ENCODE measurements at regions not wholly inside any gene's neighbourhood (a gene's known extent, or its start where the extent isn't known, plus 50 kb on each side); places are given as distances from the start of the nearest gene placed in this dataset.

- H3K4me1 Mint-ChIP-seq, result peaks cover 0 to 3% of the 10 kb centered on the region in 2 donors
- peaks cover 0 to 2% (median 0%) of the 10 kb centered on the region in 6 donors for H3K9me3 Mint-ChIP-seq
- DNase-seq, result no peak
- H3K4me3 Mint-ChIP-seq, result no peak overlapping the region
- no peak overlapping the region for H3K27ac Mint-ChIP-seq
- peaks cover 0 to 9% (median 6%) of the 10 kb centered on the region in 3 donors for H3K27me3 Mint-ChIP-seq (ENCODE audit: low read depth in 3 of 3)
- H3K36me3 Mint-ChIP-seq, result no peaks in the 10 kb centered on the region
These were observed 125.7 kb downstream of the BARX1 start for GRCh38 chr9:93829271-93830011.

DNA sequence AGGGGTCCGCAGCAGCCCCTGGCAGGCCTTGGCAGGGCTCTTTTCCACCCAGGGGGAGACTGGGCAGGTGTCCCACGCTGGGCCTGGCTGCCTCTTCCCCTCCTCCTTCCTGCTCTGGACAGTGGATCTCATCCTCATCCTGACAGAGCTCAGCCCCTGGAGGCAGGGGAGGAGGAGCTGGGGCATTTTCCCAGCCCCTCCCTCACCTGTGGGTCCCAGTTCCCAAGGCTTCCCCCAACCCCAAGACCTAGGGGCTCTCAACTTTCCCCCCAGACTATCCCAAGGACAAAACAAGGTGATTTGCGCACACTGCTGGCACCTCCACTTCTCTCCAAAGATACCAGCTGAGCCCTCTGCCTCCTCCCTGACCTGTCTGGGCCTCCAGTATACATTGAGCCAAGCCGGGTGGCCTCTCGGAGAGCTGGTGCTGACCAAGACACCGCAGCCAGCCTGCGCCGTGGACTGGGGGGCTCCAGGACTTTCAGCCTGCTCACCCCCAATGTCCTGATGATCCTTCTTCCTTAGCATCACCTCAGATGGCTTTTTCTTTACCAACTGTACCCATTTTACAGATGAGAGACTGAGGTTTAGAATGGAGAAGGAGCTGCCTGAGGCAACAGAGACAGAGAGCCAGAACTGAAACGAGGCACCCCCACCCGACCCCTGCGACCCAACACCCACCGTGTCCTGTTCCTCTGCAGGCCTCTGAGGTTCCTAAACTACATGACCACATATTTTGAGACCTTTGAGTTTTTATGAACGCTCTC is 126.6 kb downstream of the BARX1 start:
- H3K4me3 Mint-ChIP-seq, result no peak overlapping the region

DNA sequence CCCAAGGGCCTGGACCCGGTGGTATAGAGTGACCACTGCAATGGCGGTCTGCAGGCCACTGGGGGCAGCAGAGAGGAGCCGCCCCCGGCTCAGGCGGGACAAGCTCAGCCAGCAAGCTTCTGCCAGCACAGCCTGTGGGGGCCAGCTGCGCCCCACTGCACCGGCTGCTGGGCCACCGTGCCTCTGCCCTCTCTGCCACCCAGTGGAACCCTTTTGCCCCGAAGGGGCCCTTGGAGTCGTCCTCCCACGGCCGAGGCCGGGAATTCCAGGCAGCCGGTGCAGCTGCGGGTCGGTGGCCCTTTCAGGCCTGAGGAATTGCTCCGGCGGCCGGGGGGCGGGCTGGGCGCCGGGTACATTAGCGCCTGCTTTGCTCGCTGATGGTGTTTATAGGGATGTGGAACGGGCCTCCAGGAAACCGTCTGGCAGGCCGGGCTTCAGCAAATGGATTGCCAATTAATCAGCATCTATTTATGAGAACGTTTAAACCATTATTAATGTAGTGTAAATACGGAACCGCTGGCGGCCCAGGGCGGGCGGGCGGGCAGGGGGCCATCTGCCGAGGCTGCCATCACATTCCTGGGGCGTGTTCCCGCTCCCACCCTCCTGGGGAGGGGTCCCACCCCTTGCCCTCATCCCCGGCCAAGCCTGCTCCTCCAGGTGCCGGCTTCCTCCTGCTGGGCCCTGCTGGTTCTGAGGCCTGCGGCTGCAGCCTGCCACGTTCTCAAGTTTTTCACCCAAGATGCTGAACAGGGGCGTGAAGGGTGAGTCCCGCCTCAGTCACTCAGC is 127.4 kb downstream of the BARX1 start:
- H3K27me3 Mint-ChIP-seq (ENCODE audit: low read depth in 3 of 3), result peaks cover 4 to 9% (median 7%) of the 10 kb centered on the region in 3 donors
- peak in 2 of 3 donors; percentile 10 to 15 for DNase-seq
- H3K4me3 Mint-ChIP-seq, result no peak overlapping the region
- peaks cover 0 to 2% (median 0%) of the 10 kb centered on the region in 6 donors for H3K9me3 Mint-ChIP-seq
- H3K27ac Mint-ChIP-seq, result no peak overlapping the region
- H3K36me3 Mint-ChIP-seq, result no peaks in the 10 kb centered on the region
- peaks cover 0 to 3% of the 10 kb centered on the region in 2 donors for H3K4me1 Mint-ChIP-seq

More for the DNA sequence above, 126.6 kb downstream of the BARX1 start:
- Mint-ChIP-seq H3K9me3 (peaks cover 0 to 2% (median 0%) of the 10 kb centered on the region in 6 donors), H3K4me1 (peaks cover 0 to 3% of the 10 kb centered on the region in 2 donors), H3K36me3 (no peaks in the 10 kb centered on the region), H3K27me3 (ENCODE audit: low read depth in 3 of 3) (peaks cover 2 to 9% (median 6%) of the 10 kb centered on the region in 3 donors), H3K27ac (no peak overlapping the region)
- DNase-seq, result no peak

- DNase-seq, result no peak
- peaks cover 0 to 2% (median 0%) of the 10 kb centered on the region in 6 donors for H3K9me3 Mint-ChIP-seq
- H3K4me1 Mint-ChIP-seq, result peaks cover 0 to 3% of the 10 kb centered on the region in 2 donors
- H3K27ac Mint-ChIP-seq, result no peak overlapping the region
- peaks cover 4 to 8% (median 8%) of the 10 kb centered on the region in 3 donors for H3K27me3 Mint-ChIP-seq (ENCODE audit: low read depth in 3 of 3)
- no peaks in the 10 kb centered on the region for H3K36me3 Mint-ChIP-seq
- no peak overlapping the region for H3K4me3 Mint-ChIP-seq
These were observed 128.1 kb downstream of the BARX1 start for GRCh38 chr9:93826905-93827544.

- peaks cover 0 to 2% (median 0%) of the 10 kb centered on the region in 6 donors for H3K9me3 Mint-ChIP-seq
- peak overlapping the region in 1 of 5 donors; percentile 56 for H3K4me3 Mint-ChIP-seq
- H3K4me1 Mint-ChIP-seq, result peaks cover 0 to 3% of the 10 kb centered on the region in 2 donors
- no peaks in the 10 kb centered on the region for H3K36me3 Mint-ChIP-seq
- peaks cover 4 to 13% (median 8%) of the 10 kb centered on the region in 3 donors for H3K27me3 Mint-ChIP-seq (ENCODE audit: low read depth in 3 of 3)
- DNase-seq, result no peak
- no peak overlapping the region for H3K27ac Mint-ChIP-seq
These were observed 128.9 kb downstream of the BARX1 start for GRCh38 chr9:93826209-93826608.

DNA sequence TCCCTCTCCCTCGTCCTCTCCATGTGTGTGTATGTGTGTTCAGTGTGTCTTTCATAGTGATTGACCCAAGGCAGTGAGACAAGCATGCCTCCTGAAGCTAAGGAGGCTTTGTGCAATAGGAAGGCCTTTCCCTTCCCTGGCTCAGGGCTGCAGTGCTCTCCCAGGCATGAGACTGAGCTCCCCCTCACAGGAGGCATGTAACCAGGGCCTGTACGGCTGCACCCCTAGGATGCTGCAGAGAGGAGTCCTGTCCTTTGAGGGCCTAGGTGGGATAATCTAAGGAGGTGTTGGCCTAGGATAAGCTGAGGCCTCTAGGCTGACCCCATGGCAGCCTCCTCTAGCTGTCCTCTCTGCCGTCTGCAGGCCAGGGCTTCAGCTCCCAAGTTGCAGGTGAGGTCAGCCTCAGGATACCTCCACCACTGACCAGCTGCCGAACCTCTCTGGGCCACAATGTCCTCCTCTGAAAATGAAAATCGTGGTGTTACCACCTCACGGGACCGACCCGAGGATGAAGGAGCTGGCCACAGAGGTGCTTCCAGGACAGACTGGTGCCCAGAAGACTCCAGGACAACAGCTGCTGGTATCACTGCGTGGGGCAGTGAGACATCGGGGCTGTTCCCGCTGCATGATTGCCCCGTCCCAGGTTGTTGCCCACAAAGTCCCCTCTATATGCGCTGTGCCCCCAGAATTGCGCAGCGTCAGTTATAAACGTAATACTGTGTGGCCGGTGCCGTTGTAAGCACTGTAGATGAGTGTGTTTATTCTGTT is 129.6 kb downstream of the BARX1 start:
- no peak for DNase-seq
- no peaks in the 10 kb centered on the region for H3K36me3 Mint-ChIP-seq
- H3K4me3 Mint-ChIP-seq, result no peak overlapping the region
- peaks cover 0 to 2% (median 0%) of the 10 kb centered on the region in 6 donors for H3K9me3 Mint-ChIP-seq
- H3K4me1 Mint-ChIP-seq, result peaks cover 0 to 3% of the 10 kb centered on the region in 2 donors
- no peak overlapping the region for H3K27ac Mint-ChIP-seq
- H3K27me3 Mint-ChIP-seq (ENCODE audit: low read depth in 3 of 3), result peaks cover 4 to 10% (median 8%) of the 10 kb centered on the region in 3 donors

DNA sequence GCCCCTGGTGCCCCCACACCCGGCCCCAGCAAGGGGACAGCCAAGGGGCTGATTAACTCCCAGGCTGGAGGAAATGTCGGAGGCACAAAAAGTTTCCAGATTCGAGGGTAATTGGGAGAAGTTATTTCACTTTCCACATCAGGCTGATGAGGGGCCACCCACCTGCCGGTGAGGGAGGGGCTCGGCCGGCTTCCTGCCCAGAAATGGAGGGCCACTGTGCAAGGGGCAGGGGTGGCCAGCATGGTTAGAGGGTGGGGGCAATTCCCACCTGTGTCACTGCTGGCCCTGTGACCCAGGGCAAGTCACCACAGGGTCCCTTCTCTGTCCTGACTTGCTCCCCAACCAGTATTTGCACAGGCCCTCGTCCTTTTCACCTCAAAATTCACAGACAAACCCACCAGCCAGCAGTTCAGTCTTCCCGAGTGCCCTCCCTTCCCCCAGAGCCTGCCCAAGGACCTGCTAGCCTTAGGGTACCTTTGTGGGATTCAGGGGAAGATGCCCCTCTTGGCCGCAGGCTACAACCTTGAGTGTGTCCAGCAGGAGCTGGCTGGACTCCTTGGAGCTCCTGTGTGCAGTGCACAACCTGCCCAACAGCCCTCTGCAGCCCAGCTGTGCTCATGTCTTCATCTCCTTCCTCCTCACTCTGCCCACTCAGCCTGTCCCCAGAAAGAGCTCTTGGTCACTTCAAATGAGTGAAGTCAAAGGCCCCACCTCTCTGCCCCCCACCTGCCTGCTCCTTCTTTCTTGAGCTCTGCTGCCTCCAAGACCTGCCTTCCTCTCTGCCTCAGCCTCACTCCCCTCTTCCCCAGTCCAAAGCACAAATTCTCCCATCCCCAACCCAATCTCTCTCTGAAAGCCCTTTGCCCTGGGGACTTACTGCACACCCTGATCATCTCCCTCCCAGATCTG is 130.5 kb downstream of the BARX1 start:
- no peak for DNase-seq
- Mint-ChIP-seq H3K36me3 (no peaks in the 10 kb centered on the region), H3K9me3 (peaks cover 0 to 2% (median 0%) of the 10 kb centered on the region in 6 donors), H3K4me3 (no peak overlapping the region), H3K27me3 (ENCODE audit: low read depth in 3 of 3) (peaks cover 4 to 11% (median 8%) of the 10 kb centered on the region in 3 donors), H3K27ac (no peak overlapping the region), H3K4me1 (peaks cover 0 to 3% of the 10 kb centered on the region in 2 donors)

- H3K9me3 Mint-ChIP-seq, result peaks cover 0 to 2% (median 0%) of the 10 kb centered on the region in 6 donors
- peaks cover 0 to 3% of the 10 kb centered on the region in 2 donors for H3K4me1 Mint-ChIP-seq
- H3K4me3 Mint-ChIP-seq, result no peak overlapping the region
- H3K36me3 Mint-ChIP-seq, result no peaks in the 10 kb centered on the region
- no peak for DNase-seq
- H3K27me3 Mint-ChIP-seq (ENCODE audit: low read depth in 3 of 3), result peaks cover 4 to 11% (median 7%) of the 10 kb centered on the region in 3 donors
- no peak overlapping the region for H3K27ac Mint-ChIP-seq
These were observed 131.7 kb downstream of the BARX1 start for GRCh38 chr9:93823245-93824072.

GRCh38 chr9:93822229-93822628 is 132.9 kb downstream of the BARX1 start:
- Mint-ChIP-seq H3K4me1 (peaks cover 0 to 3% of the 10 kb centered on the region in 2 donors), H3K27me3 (ENCODE audit: low read depth in 3 of 3) (peaks cover 4 to 14% (median 5%) of the 10 kb centered on the region in 3 donors), H3K36me3 (no peaks in the 10 kb centered on the region), H3K27ac (no peak overlapping the region), H3K4me3 (no peak overlapping the region), H3K9me3 (peaks cover 0 to 2% (median 0%) of the 10 kb centered on the region in 6 donors)
- no peak for DNase-seq

DNA sequence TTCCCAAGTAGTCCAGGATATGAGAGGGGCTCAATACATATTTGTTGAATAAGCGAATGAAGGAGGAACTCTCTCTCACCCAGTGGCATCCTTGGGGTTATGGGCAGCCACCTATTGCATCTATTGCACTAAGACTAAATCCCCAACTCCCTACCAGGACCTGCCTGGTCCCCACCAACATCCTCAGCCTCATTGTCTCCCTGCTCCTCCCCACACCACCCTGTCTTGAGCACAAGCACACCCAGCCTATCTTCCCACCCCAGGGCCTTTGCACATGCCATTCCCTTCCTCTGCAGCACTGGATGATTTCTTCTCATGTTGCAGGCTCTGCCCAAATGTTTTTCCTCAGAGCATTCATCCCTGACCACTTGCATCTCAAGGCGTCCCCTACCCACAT is 133.8 kb downstream of the BARX1 start:
- no peak overlapping the region for H3K27ac Mint-ChIP-seq

DNA sequence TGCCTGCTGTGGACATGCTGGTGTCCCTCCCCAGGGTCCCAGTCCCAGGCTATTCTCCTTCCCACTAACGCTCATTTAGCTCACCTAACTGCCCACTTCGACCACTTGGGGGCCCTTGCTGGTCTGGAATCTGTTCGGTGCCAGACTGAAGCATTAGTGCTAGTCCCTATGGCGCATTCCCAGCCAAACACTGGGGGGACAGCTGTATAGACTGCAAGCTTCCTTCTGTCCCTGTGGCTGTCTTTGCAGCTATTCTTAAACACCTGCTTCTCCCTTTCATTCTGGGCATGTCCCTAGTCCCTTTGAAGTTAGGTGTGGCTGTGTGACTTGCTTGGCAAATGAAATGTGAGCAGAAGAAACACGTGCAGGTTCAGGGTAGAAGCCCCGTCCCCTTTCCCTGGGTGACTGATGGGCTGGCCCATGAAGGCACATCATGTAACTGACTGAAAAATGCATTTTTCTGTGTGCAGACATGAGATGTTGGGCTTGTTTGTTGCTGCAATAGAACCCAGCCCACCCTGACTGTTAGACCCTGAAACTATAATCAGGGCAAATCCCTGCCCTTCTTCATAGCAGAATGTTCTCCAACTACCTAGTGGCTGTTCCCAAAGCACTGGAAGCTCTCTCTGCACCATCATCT is 134.4 kb downstream of the BARX1 start:
- H3K36me3 Mint-ChIP-seq, result no peaks in the 10 kb centered on the region
- no peak for DNase-seq
- H3K9me3 Mint-ChIP-seq, result no peaks in the 10 kb centered on the region
- H3K27me3 Mint-ChIP-seq (ENCODE audit: low read depth in 3 of 3), result peaks cover 1 to 14% (median 4%) of the 10 kb centered on the region in 3 donors
- no peak overlapping the region for H3K27ac Mint-ChIP-seq
- H3K4me3 Mint-ChIP-seq, result no peak overlapping the region
- H3K4me1 Mint-ChIP-seq, result no peaks in the 10 kb centered on the region

More for the DNA sequence above, 133.8 kb downstream of the BARX1 start:
- Mint-ChIP-seq H3K27me3 (ENCODE audit: low read depth in 3 of 3) (peaks cover 1 to 14% (median 4%) of the 10 kb centered on the region in 3 donors), H3K9me3 (no peaks in the 10 kb centered on the region), H3K4me1 (peaks cover 0 to 3% of the 10 kb centered on the region in 2 donors), H3K36me3 (no peaks in the 10 kb centered on the region), H3K4me3 (no peak overlapping the region)
- DNase-seq, result no peak
